ENCODE measurements at regions not wholly inside any gene's neighbourhood (a gene's known extent, or its start where the extent isn't known, plus 50 kb on each side); places are given as distances from the start of the nearest gene placed in this dataset.

DNA sequence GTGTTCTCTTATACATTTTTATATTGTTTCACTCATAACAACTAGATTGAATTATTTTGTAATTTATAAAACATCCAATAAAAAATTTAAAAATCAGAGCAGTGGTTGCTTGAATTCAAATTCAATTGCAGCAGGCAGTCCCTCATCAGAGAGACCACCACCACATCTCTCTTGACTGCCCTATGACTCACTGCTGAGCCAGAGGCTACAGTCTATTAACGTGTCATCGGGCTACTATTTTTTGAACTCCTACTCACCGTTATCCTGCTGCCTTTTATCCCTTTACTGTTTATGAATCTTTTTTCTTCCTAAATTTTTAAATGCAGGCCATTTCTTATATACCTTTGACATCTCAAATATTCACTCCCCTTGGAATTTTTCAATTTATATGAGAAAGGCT lies 144.7 kb downstream of the BARHL2 start:
- Mint-ChIP-seq H3K9me3 (peaks cover 2% of the 10 kb centered on the region), H3K36me3 (ENCODE audit: low read depth) (no peaks in the 10 kb centered on the region), H3K4me3 (no peak overlapping the region), H3K27me3 (ENCODE audit: low read depth) (no peaks in the 10 kb centered on the region), H3K27ac (no peak overlapping the region), H3K4me1 (no peaks in the 10 kb centered on the region)
- TF ChIP-seq, protein P1, sequence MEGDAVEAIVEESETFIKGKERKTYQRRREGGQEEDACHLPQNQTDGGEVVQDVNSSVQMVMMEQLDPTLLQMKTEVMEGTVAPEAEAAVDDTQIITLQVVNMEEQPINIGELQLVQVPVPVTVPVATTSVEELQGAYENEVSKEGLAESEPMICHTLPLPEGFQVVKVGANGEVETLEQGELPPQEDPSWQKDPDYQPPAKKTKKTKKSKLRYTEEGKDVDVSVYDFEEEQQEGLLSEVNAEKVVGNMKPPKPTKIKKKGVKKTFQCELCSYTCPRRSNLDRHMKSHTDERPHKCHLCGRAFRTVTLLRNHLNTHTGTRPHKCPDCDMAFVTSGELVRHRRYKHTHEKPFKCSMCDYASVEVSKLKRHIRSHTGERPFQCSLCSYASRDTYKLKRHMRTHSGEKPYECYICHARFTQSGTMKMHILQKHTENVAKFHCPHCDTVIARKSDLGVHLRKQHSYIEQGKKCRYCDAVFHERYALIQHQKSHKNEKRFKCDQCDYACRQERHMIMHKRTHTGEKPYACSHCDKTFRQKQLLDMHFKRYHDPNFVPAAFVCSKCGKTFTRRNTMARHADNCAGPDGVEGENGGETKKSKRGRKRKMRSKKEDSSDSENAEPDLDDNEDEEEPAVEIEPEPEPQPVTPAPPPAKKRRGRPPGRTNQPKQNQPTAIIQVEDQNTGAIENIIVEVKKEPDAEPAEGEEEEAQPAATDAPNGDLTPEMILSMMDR (IDR thresholded peaks at IDR 0.05; ENCODE audit: unreplicated experiment in 3 of 3) = no peak

DNA sequence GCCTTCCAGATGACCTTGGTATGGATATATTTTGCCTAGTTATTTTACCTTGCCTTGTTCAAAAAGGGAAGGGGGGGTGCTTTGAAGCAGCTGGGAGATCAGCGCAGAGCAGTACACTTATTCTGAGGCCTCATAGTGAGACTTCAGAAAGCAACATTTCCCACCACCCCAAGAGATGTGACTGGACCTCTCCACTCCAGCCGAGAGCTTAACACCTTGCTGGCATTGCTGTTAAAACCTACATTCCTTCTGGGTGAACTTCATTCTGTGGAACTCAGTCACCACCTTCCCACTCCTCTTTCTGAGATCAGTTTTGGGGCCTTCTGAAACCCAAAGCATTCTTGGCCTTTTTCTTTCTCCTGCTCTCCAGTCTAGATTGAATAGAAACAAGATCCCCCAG lies 148.7 kb downstream of the BARHL2 start:
- Mint-ChIP-seq H3K4me1 (no peaks in the 10 kb centered on the region), H3K27me3 (ENCODE audit: low read depth) (no peaks in the 10 kb centered on the region), H3K4me3 (no peak overlapping the region), H3K9me3 (peaks cover 2% of the 10 kb centered on the region), H3K36me3 (ENCODE audit: low read depth) (no peaks in the 10 kb centered on the region), H3K27ac (no peak overlapping the region)
- TF ChIP-seq, protein P1 (IDR thresholded peaks at IDR 0.05; ENCODE audit: unreplicated experiment in 3 of 3) = no peak

DNA sequence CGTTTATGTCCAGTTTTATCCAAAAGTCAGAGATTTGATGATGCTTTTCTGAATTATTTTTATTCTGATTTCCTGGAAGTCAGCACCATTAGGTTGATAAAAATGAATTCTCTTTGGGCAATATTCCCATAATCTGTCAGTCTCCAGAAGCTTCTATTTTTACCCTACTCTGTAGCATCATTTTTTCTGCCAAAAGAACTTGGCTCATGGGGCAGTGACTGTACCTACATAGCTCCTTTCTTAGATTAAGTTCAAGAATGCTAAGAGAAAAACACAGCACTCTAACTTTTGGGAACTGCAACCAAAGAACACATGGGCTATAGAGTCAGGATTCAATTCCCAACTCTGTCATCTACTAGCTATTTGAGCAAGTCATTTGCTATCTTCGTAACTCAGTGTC lies 152.9 kb downstream of the BARHL2 start:
- Mint-ChIP-seq H3K9me3 (no peaks in the 10 kb centered on the region), H3K4me3 (no peak overlapping the region), H3K36me3 (ENCODE audit: low read depth) (no peaks in the 10 kb centered on the region), H3K27ac (no peak overlapping the region), H3K4me1 (no peaks in the 10 kb centered on the region), H3K27me3 (ENCODE audit: low read depth) (peaks cover 4% of the 10 kb centered on the region)
- TF ChIP-seq, protein P1 (IDR thresholded peaks at IDR 0.05; ENCODE audit: unreplicated experiment in 3 of 3) = no peak

DNA sequence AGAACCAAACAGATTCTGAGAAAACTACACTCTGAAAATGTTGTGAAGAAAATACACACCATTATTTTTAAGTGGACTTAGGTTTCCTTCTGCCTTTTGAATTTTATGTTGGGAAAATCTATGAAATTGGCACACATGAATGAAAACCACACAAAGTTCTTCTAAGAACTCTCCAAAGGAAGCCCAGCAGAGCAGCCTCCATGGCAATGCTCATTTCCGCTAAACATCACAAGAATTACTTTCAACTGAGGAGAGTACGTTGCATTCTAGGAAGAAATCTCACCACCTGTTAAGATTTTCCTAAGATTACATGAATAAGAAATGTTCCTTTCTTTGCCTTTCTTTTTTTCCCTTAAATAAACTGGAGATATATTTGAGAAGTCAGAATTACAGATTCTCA lies 154.2 kb downstream of the BARHL2 start:
- H3K27ac Mint-ChIP-seq = no peak overlapping the region
- peaks cover 4% of the 10 kb centered on the region for H3K27me3 Mint-ChIP-seq (ENCODE audit: low read depth)
- H3K9me3 Mint-ChIP-seq = no peaks in the 10 kb centered on the region
- H3K36me3 Mint-ChIP-seq (ENCODE audit: low read depth) = no peaks in the 10 kb centered on the region
- TF ChIP-seq, protein P1 (IDR thresholded peaks at IDR 0.05; ENCODE audit: unreplicated experiment in 3 of 3) = no peak
- H3K4me3 Mint-ChIP-seq = no peak overlapping the region
- H3K4me1 Mint-ChIP-seq = peaks cover 4% of the 10 kb centered on the region

DNA sequence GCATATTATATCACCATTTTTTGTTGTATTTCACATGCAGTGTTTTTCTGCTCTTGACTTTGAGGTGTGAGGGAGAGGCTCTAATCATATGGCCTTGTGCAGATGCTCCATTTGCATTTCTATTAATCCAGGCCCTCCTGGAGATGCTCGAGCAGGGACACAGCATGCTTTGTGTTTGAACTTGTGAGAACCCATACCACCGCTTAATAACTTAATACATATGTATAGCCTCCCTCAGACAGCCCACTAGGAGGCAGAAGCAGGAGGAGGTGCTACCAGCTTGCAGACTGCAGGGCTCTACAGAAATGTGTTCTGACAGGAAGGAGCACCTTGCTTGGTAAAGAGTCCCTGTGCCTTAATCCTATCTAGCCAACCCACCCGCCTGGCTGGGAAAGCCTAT lies 155.2 kb downstream of the BARHL2 start:
- peaks cover 4% of the 10 kb centered on the region for H3K4me1 Mint-ChIP-seq
- H3K4me3 Mint-ChIP-seq = no peak overlapping the region
- no peaks in the 10 kb centered on the region for H3K9me3 Mint-ChIP-seq
- peaks cover 4% of the 10 kb centered on the region for H3K27me3 Mint-ChIP-seq (ENCODE audit: low read depth)
- H3K36me3 Mint-ChIP-seq (ENCODE audit: low read depth) = no peaks in the 10 kb centered on the region
- no peak overlapping the region for H3K27ac Mint-ChIP-seq
- TF ChIP-seq, protein P1 (IDR thresholded peaks at IDR 0.05; ENCODE audit: unreplicated experiment in 3 of 3) = no peak

DNA sequence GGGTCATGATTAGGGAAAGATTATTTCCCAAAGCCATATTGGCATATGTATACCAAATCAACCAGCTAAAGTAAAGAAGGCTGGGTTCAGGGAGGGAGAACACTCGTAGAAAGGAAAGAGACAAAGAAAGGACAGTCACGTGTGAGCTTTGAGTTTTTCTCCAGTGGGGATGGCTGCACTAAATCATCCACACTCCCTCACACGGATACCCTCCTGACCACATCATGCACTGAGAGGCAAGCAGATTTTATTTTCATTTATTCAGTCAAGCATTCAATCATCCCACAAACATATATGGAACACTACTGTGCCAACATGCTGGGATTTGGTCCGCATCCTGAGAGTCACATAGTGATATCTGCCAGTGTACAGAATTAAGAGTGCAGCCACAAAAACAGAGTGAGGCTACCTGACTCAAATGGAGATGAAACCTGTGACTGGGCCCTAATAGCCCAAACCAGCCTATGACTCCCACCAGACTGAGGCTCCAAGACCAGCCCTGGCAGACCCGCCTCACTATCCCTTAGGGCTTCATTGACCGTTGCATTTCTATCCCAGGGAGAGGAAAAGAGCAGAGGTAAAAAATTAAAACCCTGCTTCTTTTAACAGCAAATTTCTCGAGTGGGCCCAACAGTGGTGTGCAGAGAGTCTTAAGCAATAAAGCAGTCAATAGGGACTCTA lies 155.9 kb downstream of the BARHL2 start:
- no peak overlapping the region for H3K27ac Mint-ChIP-seq
- H3K36me3 Mint-ChIP-seq (ENCODE audit: low read depth) = no peaks in the 10 kb centered on the region
- no peaks in the 10 kb centered on the region for H3K9me3 Mint-ChIP-seq
- H3K4me3 Mint-ChIP-seq = no peak overlapping the region
- H3K27me3 Mint-ChIP-seq (ENCODE audit: low read depth) = peaks cover 4% of the 10 kb centered on the region
- TF ChIP-seq, protein P1 (IDR thresholded peaks at IDR 0.05; ENCODE audit: unreplicated experiment in 3 of 3) = no peak
- peaks cover 4% of the 10 kb centered on the region for H3K4me1 Mint-ChIP-seq
